ENCODE measurements at regions not wholly inside any gene's neighbourhood (a gene's known extent, or its start where the extent isn't known, plus 50 kb on each side); places are given as distances from the start of the nearest gene placed in this dataset.

DNA sequence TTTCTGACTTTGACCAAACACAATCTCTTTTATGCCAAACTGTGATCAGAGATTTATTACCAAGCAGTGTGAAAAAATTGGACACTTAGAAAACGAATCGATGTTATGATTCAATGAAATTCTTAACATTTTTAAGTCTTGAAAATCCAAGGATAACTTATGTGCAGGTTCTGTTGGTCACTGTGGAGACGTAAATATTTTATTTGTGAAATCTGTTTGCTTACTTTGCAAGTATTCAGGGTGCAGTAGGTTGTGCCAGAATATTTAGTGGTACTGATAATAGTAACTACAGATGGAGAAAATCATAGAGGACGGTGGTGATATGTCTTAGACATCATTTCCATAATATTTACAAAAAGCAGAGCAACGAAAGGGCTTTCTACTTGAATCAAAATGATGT, 97.3 kb downstream of the BMP2 start:
- TF ChIP-seq CREB1 (IDR thresholded peaks at IDR 0.05; ENCODE audit: low read depth) (no peak), FOXM1 (IDR thresholded peaks at IDR 0.05; ENCODE audit: borderline replicate concordance, low read depth) (no peak), TEAD4 (IDR thresholded peaks at IDR 0.05) (no peak), EGR1 (IDR thresholded peaks at IDR 0.05) (no peak), CEBPB (IDR thresholded peaks at IDR 0.05) (no peak), EP300 (IDR thresholded peaks at IDR 0.05; ENCODE audit: borderline replicate concordance) (no peak), RAD21 (IDR thresholded peaks at IDR 0.05; ENCODE audit: low read depth) (no peak), ZBTB7A (IDR thresholded peaks at IDR 0.05; ENCODE audit: low read depth) (no peak)
- TF ChIP-seq, protein P1, sequence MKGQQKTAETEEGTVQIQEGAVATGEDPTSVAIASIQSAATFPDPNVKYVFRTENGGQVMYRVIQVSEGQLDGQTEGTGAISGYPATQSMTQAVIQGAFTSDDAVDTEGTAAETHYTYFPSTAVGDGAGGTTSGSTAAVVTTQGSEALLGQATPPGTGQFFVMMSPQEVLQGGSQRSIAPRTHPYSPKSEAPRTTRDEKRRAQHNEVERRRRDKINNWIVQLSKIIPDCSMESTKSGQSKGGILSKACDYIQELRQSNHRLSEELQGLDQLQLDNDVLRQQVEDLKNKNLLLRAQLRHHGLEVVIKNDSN (IDR thresholded peaks at IDR 0.05): no peak
- TF ChIP-seq, protein P2, sequence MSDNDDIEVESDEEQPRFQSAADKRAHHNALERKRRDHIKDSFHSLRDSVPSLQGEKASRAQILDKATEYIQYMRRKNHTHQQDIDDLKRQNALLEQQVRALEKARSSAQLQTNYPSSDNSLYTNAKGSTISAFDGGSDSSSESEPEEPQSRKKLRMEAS (IDR thresholded peaks at IDR 0.05): no peak
- TF ChIP-seq, protein P3, sequence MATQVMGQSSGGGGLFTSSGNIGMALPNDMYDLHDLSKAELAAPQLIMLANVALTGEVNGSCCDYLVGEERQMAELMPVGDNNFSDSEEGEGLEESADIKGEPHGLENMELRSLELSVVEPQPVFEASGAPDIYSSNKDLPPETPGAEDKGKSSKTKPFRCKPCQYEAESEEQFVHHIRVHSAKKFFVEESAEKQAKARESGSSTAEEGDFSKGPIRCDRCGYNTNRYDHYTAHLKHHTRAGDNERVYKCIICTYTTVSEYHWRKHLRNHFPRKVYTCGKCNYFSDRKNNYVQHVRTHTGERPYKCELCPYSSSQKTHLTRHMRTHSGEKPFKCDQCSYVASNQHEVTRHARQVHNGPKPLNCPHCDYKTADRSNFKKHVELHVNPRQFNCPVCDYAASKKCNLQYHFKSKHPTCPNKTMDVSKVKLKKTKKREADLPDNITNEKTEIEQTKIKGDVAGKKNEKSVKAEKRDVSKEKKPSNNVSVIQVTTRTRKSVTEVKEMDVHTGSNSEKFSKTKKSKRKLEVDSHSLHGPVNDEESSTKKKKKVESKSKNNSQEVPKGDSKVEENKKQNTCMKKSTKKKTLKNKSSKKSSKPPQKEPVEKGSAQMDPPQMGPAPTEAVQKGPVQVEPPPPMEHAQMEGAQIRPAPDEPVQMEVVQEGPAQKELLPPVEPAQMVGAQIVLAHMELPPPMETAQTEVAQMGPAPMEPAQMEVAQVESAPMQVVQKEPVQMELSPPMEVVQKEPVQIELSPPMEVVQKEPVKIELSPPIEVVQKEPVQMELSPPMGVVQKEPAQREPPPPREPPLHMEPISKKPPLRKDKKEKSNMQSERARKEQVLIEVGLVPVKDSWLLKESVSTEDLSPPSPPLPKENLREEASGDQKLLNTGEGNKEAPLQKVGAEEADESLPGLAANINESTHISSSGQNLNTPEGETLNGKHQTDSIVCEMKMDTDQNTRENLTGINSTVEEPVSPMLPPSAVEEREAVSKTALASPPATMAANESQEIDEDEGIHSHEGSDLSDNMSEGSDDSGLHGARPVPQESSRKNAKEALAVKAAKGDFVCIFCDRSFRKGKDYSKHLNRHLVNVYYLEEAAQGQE (IDR thresholded peaks at IDR 0.05; ENCODE audit: low read depth): no peak

DNA sequence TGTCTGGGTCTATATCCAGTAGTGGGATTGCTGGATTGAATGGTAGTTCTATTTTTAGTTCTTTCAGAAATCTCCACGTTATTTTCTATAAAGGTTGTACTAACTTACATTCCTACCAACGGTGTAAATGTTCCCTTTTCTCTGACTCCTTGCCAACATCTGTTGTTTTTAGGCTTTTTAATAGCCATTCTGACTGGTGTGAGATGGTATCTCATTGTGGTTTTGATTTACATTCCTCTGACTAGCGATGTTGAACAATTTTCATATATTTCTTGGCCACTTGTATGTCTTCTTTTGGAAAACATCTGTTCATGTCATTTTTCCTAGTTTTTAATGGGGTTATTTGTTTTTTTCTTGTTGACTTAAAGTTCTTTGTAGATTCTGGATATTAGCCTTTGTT, 99.3 kb downstream of the BMP2 start:
- TF ChIP-seq ZBTB7A (IDR thresholded peaks at IDR 0.05; ENCODE audit: low read depth): no peak
- TF ChIP-seq, protein P2 (IDR thresholded peaks at IDR 0.05): no peak

DNA sequence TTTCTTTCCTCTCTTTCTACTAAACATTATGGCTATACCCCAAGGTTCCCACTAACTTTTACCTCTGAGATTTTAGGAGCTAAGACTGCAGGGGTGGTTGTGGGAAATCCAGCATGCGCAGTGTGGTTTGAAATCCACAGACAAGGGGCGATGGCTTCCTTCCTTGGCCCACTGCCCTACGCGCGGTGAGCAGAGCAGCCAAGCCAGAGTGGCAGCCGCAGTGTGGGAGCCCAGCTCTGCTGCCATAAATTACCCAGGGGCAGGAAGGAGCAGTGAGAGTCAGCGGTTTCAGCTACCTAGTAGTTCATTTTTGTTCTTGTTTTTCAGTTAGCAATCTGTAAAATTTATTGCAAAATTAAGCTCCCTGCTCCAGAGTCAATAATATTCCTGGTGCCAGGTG, 101.4 kb downstream of the BMP2 start:
- no peak for TF ChIP-seq TCF12 (IDR thresholded peaks at IDR 0.05; ENCODE audit: low read depth)
- no peak for TF ChIP-seq EGR1 (IDR thresholded peaks at IDR 0.05)
- no peak for TF ChIP-seq TEAD4 (IDR thresholded peaks at IDR 0.05)
- no peak for TF ChIP-seq FOXM1 (IDR thresholded peaks at IDR 0.05; ENCODE audit: borderline replicate concordance, low read depth)

DNA sequence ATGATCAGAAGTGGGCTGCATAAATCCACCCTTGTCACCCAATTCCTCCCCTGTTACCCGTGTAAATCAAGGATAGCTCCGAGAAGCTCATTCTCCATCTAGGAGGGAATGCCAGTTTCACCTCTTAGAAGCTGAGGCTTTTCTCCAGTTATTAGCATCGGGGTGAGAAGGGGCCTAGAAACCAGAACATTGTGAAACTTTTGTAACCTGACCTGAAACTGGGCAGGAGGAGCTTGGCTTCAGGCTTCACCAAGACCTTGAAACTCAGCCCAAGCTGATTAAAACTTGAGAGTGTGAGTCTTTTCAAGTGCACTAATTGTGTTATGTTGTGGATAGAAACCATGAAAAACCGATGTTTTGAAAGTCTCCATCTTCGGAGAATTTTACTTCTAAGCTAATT, 103.1 kb downstream of the BMP2 start:
- no peak for TF ChIP-seq EP300 (IDR thresholded peaks at IDR 0.05; ENCODE audit: borderline replicate concordance)
- no peak for TF ChIP-seq CREB1 (IDR thresholded peaks at IDR 0.05; ENCODE audit: low read depth)
- TF ChIP-seq, protein P3 (IDR thresholded peaks at IDR 0.05; ENCODE audit: low read depth): no peak

DNA sequence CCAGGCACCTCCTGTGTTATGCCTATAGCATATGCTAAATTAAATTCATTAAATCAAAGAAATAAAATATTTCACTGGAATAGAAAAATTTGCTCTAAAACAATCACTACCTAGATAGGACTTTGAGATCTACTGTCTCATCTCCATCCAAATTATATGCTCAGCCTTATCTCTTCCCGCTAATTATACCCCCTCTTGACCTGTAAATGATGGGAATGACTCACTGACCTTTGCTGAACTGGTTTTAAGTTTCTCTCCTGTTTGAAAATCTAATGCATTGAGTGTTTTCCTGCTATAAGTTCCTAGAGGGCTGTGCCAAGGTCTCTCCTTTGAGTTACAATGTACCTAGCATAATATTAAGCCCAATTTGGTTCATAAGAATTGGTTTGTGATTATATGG, 110.1 kb downstream of the BMP2 start:
- TF ChIP-seq EGR1 (IDR thresholded peaks at IDR 0.05) (no peak), YY1 (IDR thresholded peaks at IDR 0.05; ENCODE audit: low read depth) (no peak), NFIC (IDR thresholded peaks at IDR 0.05) (no peak), TAF1 (IDR thresholded peaks at IDR 0.05; ENCODE audit: low read depth) (no peak), EP300 (IDR thresholded peaks at IDR 0.05; ENCODE audit: borderline replicate concordance) (no peak)
- TF ChIP-seq, protein P2 (IDR thresholded peaks at IDR 0.05): no peak

DNA sequence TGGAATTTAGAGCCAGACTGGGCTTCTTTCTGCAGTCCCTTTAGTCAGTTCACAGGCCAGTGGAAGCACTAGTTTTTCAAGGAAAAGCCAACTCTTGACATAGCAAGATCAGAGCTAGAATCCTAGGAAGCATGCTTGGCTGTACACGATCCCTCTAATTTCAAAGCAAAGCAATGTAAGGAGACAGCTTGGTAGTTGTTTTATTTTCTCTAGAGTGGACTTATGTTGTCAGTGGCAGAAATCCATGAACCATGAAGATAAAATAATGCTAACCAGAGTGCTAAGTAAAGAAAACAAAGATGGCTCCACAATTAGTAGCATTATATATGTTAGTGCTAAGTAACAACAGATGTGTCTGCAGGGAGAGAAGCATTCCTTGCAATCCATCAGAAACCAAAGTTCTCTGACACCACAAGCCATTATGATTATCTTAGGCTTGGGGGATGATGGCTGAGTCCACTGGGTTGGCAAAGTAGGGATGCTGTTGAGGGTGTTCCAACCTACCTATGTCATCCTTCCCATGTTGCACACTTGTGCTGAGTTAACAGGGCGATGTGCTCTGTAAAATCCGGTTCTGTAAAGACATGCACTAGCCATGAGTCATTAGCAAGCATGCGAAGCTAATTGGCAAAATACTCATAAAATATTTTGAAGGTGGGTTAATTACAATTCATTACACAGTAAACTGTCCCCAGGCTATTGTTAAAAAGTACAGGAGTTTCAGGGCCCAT, 115.2 kb downstream of the BMP2 start:
- TF ChIP-seq NFIC (IDR thresholded peaks at IDR 0.05): no peak

DNA sequence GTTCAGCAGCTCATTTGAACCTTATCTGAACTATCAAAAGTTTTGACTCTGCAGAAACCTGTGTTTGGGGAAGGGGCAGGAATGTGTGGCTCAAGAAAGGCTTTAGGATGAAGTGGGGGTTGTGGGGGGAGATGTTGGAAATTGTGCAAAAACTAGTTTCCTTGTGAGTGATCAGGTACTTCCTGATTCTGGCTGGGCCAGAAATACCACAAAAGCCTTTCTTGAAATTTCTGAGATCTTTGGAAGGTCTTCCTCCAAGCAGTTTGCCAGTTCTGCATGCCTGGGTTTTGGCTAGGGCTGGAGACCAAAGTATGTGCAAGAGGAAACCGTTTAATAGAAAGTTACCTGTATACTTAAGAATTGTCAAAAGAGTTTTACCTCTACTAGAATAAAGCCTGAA, 116.6 kb downstream of the BMP2 start:
- TF ChIP-seq ZBTB7A (IDR thresholded peaks at IDR 0.05; ENCODE audit: low read depth): no peak
- no peak for TF ChIP-seq EP300 (IDR thresholded peaks at IDR 0.05; ENCODE audit: borderline replicate concordance)
- TF ChIP-seq, protein P1 (IDR thresholded peaks at IDR 0.05): no peak
- TF ChIP-seq NFIC (IDR thresholded peaks at IDR 0.05): no peak
- TF ChIP-seq, protein P2 (IDR thresholded peaks at IDR 0.05): no peak
- TF ChIP-seq FOXM1 (IDR thresholded peaks at IDR 0.05; ENCODE audit: borderline replicate concordance, low read depth): no peak
- TF ChIP-seq, protein P3 (IDR thresholded peaks at IDR 0.05; ENCODE audit: low read depth): no peak
- no peak for TF ChIP-seq CEBPB (IDR thresholded peaks at IDR 0.05)
- no peak for TF ChIP-seq TEAD4 (IDR thresholded peaks at IDR 0.05)
- no peak for TF ChIP-seq EGR1 (IDR thresholded peaks at IDR 0.05)
- no peak for TF ChIP-seq YY1 (IDR thresholded peaks at IDR 0.05; ENCODE audit: low read depth)
- TF ChIP-seq TCF12 (IDR thresholded peaks at IDR 0.05; ENCODE audit: low read depth): no peak
- TF ChIP-seq CREB1 (IDR thresholded peaks at IDR 0.05; ENCODE audit: low read depth): no peak
- TF ChIP-seq TAF1 (IDR thresholded peaks at IDR 0.05; ENCODE audit: low read depth): no peak
- TF ChIP-seq RAD21 (IDR thresholded peaks at IDR 0.05; ENCODE audit: low read depth): no peak
